GM12878 (cell line): ENCODE measurements at regions not wholly inside any gene's neighbourhood (a gene's known extent, or its start where the extent isn't known, plus 50 kb on each side); places are given as distances from the start of the nearest gene placed in this dataset.

Experiments used
- ATAC-seq: fragments of 200-7000 bp; cut with Tn5 transposase; 3 replicates; pipeline ENCODE4 v1.9.1; 2020; ENCODE audit warnings: mild to moderate bottlenecking, moderate library complexity
- BruUV-seq: library from RNA; stranded (reverse); fragments of 400-500 nt; replicated peaks from 2 replicates; lab custom pipeline; 2021; lab: Mats Ljungman, UMichigan
- CTCF ChIA-PET: fragments of 300-600 bp; sonication (Branson Sonifier 250); formaldehyde crosslinking; extraction: SDS; loops from one replicate; lab custom pipeline; 2021; ENCODE audit warnings: inconsistent platforms; lab: Yijun Ruan, JAX
- POLR2A ChIA-PET: fragments of 350-600 bp; formaldehyde crosslinking; extraction: SDS; loops from one replicate; lab custom pipeline; 2021; ENCODE audit warnings: inconsistent platforms; lab: Charles Lee
- RAD21 ChIA-PET: fragments of 300-600 bp; sonication (Branson Sonifier 250); formaldehyde crosslinking; loops from one replicate; lab custom pipeline; 2023; ENCODE audit warnings: antibody characterized with exemption; ENCODE audit not compliant: unreplicated experiment; lab: Charles Lee
- SMC1A ChIA-PET: fragments of 300-600 bp; sonication (Branson Sonifier 250); formaldehyde crosslinking; loops from one replicate; lab custom pipeline; 2023; ENCODE audit not compliant: unreplicated experiment, uncharacterized antibody; lab: Charles Lee
- DNase-seq: peaks from one replicate; pipeline ENCODE4 v3.0.0-alpha.2; 2011; ENCODE audit warnings: low read depth, low spot score
- FAIRE-seq: peaks from 3 replicates; lab custom pipeline; 2011; peaks lifted over from hg19 to GRCh38; lab: Jason Lieb, UNC
- H2AFZ ChIP-seq: 2 replicates; pipeline ENCODE4 v1.6.0; 2011; ENCODE audit warnings: low read depth, low read length, control low read depth; ENCODE audit not compliant: control insufficient read depth
- H3K27ac ChIP-seq: 2 replicates; pipeline ENCODE4 v1.5.1; 2011; ENCODE audit warnings: control low read depth; ENCODE audit not compliant: control insufficient read depth, insufficient read depth
- H3K27me3 ChIP-seq, 2 experiments: replicated peaks in 1 of 2; 2 replicates each; pipeline versions ENCODE4 v1.6.0 to v1.6.1; 2011; ENCODE audit warnings: low read length in 1 of 2; ENCODE audit not compliant: control insufficient read depth in 2 of 2, insufficient read depth in 2 of 2
- H3K36me3 ChIP-seq, 2 experiments: 2 replicates each; pipeline ENCODE4 v1.5.1; 2011; ENCODE audit warnings: low read length in 1 of 2; ENCODE audit not compliant: control insufficient read depth in 2 of 2, insufficient read depth in 2 of 2
- H3K4me1 ChIP-seq: 2 replicates; pipeline ENCODE4 v1.6.1; 2011; ENCODE audit warnings: mild to moderate bottlenecking, low read length, moderate library complexity, mixed read lengths; ENCODE audit not compliant: control insufficient read depth, insufficient read depth
- H3K4me2 ChIP-seq: 2 replicates; pipeline ENCODE4 v1.6.0; 2011; ENCODE audit warnings: control low read depth; ENCODE audit not compliant: control insufficient read depth, insufficient read depth
- H3K4me3 ChIP-seq: fragments of 200-600 bp; sonication (generic); 2 replicates; pipeline ENCODE4 v1.5.1; 2016
- H3K79me2 ChIP-seq: 2 replicates; pipeline ENCODE4 v1.6.0; 2011; ENCODE audit warnings: low read length; ENCODE audit not compliant: control insufficient read depth, insufficient read depth
- H3K9ac ChIP-seq: 2 replicates; pipeline ENCODE4 v1.8.0; 2011; ENCODE audit warnings: low read length, control low read depth, mixed read lengths; ENCODE audit not compliant: control insufficient read depth, insufficient read depth
- H3K9me3 ChIP-seq: replicated peaks from 3 replicates; pipeline ENCODE4 v1.5.1; 2011; ENCODE audit warnings: mild to moderate bottlenecking, low read length; ENCODE audit not compliant: control insufficient read depth, insufficient read depth
- H4K20me1 ChIP-seq: 2 replicates; pipeline ENCODE4 v1.6.0; 2011; ENCODE audit not compliant: control insufficient read depth, insufficient read depth
- BRCA1 ChIP-seq: IDR thresholded peaks from 2 replicates; pipeline ENCODE4 v1.6.1; 2011; ENCODE audit warnings: low read depth, low read length, improper control_type of control experiment
- CBFB ChIP-seq: IDR thresholded peaks from 2 replicates; pipeline ENCODE4 v1.6.1; 2016; ENCODE audit warnings: antibody characterized with exemption, low read depth
- CHD1 ChIP-seq: IDR thresholded peaks from 2 replicates; pipeline ENCODE4 v1.6.1; 2012; ENCODE audit warnings: low read depth, low read length, improper control_type of control experiment
- RBBP5 ChIP-seq: fragments of 200-600 bp; sonication (generic); conservative IDR thresholded peaks from 2 replicates; pipeline ENCODE4 v1.6.1; 2016
- WGBS: methylation state at CpG from one replicate; pipeline ENCODE4 v1.1.6; 2016; ENCODE audit warnings: low lambda C conversion rate; ENCODE audit not compliant: insufficient replicate concordance, insufficient coverage; ENCODE audit errors: missing lambda C conversion rate; 5-methylcytosine and 5-hydroxymethylcytosine counted together
- in situ Hi-C: fragments of 300-500 bp; cut with MboI; formaldehyde crosslinking; loops from 9 replicates; pipeline ENCODE4 v1.14.3; 2018; ENCODE audit warnings: mixed read lengths
- intact Hi-C: fragments of 100-400 bp; cut with micrococcal nuclease; formaldehyde crosslinking; loops from one replicate; pipeline ENCODE4 v1.14.2; 2022; ENCODE audit not compliant: unreplicated experiment
- TF ChIP-seq, protein P1 (sequence below): fragments of 450-650 bp; formaldehyde crosslinking; IDR thresholded peaks from 2 replicates; pipeline ENCODE4 v1.4.0; 2020; ENCODE audit warnings: mild to moderate bottlenecking, moderate library complexity
- TF ChIP-seq, protein P2 (sequence below): fragments of 450-650 bp; IDR thresholded peaks from 2 replicates; pipeline ENCODE4 v1.6.1; 2016; ENCODE audit warnings: mild to moderate bottlenecking

GRCh38 chr6:113403966-113404595 lies 453.1 kb upstream of the MARCKS start:
- BruUV-seq = no TSS peak

More at GRCh38 chr6:113403966-113404595, 453.1 kb upstream of the MARCKS start:
- Histone ChIP-seq H3K36me3 (no peaks in the 10 kb centered on the region), H3K27me3 (no peaks in the 10 kb centered on the region), H3K27ac (no peak overlapping the region), H3K4me1 (no peaks in the 10 kb centered on the region), H3K79me2 (no peaks in the 10 kb centered on the region), H3K9me3 (no peaks in the 10 kb centered on the region), H3K9ac (no peak overlapping the region), H3K4me2 (no peak overlapping the region), H2AFZ (no peak overlapping the region), H4K20me1 (no peaks in the 10 kb centered on the region), H3K4me3 (no peak overlapping the region)
- TF ChIP-seq, protein P1, sequence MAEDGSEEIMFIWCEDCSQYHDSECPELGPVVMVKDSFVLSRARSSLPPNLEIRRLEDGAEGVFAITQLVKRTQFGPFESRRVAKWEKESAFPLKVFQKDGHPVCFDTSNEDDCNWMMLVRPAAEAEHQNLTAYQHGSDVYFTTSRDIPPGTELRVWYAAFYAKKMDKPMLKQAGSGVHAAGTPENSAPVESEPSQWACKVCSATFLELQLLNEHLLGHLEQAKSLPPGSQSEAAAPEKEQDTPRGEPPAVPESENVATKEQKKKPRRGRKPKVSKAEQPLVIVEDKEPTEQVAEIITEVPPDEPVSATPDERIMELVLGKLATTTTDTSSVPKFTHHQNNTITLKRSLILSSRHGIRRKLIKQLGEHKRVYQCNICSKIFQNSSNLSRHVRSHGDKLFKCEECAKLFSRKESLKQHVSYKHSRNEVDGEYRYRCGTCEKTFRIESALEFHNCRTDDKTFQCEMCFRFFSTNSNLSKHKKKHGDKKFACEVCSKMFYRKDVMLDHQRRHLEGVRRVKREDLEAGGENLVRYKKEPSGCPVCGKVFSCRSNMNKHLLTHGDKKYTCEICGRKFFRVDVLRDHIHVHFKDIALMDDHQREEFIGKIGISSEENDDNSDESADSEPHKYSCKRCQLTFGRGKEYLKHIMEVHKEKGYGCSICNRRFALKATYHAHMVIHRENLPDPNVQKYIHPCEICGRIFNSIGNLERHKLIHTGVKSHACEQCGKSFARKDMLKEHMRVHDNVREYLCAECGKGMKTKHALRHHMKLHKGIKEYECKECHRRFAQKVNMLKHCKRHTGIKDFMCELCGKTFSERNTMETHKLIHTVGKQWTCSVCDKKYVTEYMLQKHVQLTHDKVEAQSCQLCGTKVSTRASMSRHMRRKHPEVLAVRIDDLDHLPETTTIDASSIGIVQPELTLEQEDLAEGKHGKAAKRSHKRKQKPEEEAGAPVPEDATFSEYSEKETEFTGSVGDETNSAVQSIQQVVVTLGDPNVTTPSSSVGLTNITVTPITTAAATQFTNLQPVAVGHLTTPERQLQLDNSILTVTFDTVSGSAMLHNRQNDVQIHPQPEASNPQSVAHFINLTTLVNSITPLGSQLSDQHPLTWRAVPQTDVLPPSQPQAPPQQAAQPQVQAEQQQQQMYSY (CRISPR knock-in tag) = no peak
- no peak for TF ChIP-seq BRCA1
- TF ChIP-seq CBFB = no peak
- no peak for TF ChIP-seq RBBP5
- no peak for TF ChIP-seq CHD1
- TF ChIP-seq, protein P2, sequence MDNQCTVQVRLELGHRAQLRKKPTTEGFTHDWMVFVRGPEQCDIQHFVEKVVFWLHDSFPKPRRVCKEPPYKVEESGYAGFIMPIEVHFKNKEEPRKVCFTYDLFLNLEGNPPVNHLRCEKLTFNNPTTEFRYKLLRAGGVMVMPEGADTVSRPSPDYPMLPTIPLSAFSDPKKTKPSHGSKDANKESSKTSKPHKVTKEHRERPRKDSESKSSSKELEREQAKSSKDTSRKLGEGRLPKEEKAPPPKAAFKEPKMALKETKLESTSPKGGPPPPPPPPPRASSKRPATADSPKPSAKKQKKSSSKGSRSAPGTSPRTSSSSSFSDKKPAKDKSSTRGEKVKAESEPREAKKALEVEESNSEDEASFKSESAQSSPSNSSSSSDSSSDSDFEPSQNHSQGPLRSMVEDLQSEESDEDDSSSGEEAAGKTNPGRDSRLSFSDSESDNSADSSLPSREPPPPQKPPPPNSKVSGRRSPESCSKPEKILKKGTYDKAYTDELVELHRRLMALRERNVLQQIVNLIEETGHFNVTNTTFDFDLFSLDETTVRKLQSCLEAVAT = no peak
- in situ Hi-C loops = no loop called here
- ChIA-PET POLR2A (no interaction called here), RAD21 (no interaction called here), SMC1A (interaction anchor here (1.7 kb wide), 1 partner anchor 9 kb away, joined by 5 read pairs; no protein-coding TSS in a partner anchor), CTCF (interaction anchor here (0.7 kb wide), 1 partner anchor 443 kb away, joined by 3 read pairs; no protein-coding TSS in a partner anchor)
- no peak for ATAC-seq
- FAIRE-seq = no peak
- no peak for DNase-seq
- 76% methylated on average over 6 of the region's 6 CpGs for WGBS
- intact Hi-C loops = no loop called here
